Nephron (organoid): ENCODE measurements at regions not wholly inside any gene's neighbourhood (a gene's known extent, or its start where the extent isn't known, plus 50 kb on each side); places are given as distances from the start of the nearest gene placed in this dataset.

Experiments
- H3K27ac Mint-ChIP-seq, 3 experiments: 2 replicates each; pipeline ENCODE4 v1.8.0; 2020; ENCODE audit warnings: mixed read lengths in 3 of 3, mild to moderate bottlenecking in 2 of 3, moderate library complexity in 1 of 3
- H3K27me3 Mint-ChIP-seq: 2 replicates; pipeline ENCODE4 v1.8.0; 2021; ENCODE audit warnings: low read depth, mild to moderate bottlenecking, moderate library complexity, mixed read lengths
- H3K36me3 Mint-ChIP-seq: 2 replicates; pipeline ENCODE4 v1.8.0; 2020; ENCODE audit warnings: low read depth, mixed read lengths
- H3K4me1 Mint-ChIP-seq: 2 replicates; pipeline ENCODE4 v1.8.0; 2020; ENCODE audit warnings: mixed read lengths
- H3K4me3 Mint-ChIP-seq, 3 experiments: 2 replicates each; pipeline ENCODE4 v1.8.0; 2020; ENCODE audit warnings: mild to moderate bottlenecking in 3 of 3, mixed read lengths in 3 of 3, moderate library complexity in 2 of 3
- H3K9me3 Mint-ChIP-seq: 2 replicates; pipeline ENCODE4 v1.8.0; 2020; ENCODE audit warnings: mixed read lengths
- TF ChIP-seq, protein P1 (sequence below), 3 experiments: fragments of 200-600 bp; sonication (generic); IDR thresholded peaks; one replicate each; pipeline ENCODE4 v1.5.0; 2021; ENCODE audit warnings: antibody characterized with exemption in 3 of 3; ENCODE audit not compliant: unreplicated experiment in 3 of 3

DNA sequence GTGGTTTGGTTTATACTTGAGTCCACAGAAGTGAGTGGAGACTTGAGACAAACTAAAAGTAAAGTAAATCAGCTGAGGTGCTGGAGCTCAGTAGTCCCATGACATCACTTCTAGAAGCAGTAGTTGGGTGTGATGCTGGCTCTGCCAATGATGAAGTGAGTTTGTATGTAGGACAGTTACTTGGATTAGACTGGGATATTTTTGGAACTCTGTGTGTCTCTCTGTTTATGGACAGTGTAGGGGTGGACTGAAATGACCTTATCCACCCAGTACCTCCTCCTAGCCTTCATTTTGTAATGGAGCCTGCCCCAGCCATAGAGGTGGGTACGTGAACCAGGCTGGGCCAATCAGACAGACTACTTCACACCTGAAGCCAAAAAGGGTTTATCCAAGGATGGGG is 52.2 kb downstream of the POLR1D start:
- Mint-ChIP-seq H3K27me3 (no peaks in the 10 kb centered on the region), H3K4me3 (no peak overlapping the region), H3K9me3 (no peaks in the 10 kb centered on the region), H3K36me3 (no peaks in the 10 kb centered on the region), H3K27ac (no peak overlapping the region), H3K4me1 (no peaks in the 10 kb centered on the region)
- TF ChIP-seq, protein P1, sequence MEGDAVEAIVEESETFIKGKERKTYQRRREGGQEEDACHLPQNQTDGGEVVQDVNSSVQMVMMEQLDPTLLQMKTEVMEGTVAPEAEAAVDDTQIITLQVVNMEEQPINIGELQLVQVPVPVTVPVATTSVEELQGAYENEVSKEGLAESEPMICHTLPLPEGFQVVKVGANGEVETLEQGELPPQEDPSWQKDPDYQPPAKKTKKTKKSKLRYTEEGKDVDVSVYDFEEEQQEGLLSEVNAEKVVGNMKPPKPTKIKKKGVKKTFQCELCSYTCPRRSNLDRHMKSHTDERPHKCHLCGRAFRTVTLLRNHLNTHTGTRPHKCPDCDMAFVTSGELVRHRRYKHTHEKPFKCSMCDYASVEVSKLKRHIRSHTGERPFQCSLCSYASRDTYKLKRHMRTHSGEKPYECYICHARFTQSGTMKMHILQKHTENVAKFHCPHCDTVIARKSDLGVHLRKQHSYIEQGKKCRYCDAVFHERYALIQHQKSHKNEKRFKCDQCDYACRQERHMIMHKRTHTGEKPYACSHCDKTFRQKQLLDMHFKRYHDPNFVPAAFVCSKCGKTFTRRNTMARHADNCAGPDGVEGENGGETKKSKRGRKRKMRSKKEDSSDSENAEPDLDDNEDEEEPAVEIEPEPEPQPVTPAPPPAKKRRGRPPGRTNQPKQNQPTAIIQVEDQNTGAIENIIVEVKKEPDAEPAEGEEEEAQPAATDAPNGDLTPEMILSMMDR (IDR thresholded peaks at IDR 0.05; ENCODE audit: unreplicated experiment in 3 of 3) = no peak

DNA sequence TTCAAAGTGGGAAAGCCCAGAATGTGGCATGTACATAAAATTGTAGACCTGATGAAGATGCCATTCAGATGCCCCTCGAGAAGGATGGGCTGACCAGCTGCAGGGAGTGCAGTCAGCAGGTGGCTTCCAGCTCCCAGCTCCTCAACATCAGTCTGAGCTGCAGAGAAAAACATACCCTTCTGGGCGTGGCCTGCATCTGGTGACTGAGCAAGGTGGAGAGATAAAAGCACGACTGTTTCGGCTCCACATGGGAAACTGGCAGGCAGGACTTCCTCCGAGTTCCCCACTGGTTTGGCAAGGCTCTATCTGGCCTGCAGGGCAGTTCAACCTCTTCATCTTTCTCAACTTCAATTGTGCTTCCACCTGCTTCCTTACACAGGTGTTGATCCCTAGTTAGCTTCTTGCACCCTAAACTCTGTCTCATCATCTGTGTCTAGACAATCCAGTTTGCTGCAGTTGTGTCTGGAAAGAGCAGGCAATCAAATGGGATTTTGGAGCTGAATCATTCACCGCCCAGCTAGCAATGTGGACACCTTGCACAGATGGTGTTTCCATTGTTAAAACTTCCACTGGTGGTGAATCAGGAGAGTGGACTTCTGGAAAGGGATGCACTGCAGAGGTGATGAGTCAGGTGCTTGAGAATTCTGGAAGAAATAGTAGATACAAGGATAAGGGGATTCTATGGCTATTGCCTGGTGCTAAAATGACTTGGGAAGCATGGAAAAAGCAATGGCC is 56.8 kb downstream of the POLR1D start:
- H3K4me1 Mint-ChIP-seq = no peaks in the 10 kb centered on the region
- H3K27me3 Mint-ChIP-seq = peaks cover 4% of the 10 kb centered on the region
- H3K27ac Mint-ChIP-seq = no peak overlapping the region
- no peak overlapping the region for H3K4me3 Mint-ChIP-seq
- TF ChIP-seq, protein P1 (IDR thresholded peaks at IDR 0.05; ENCODE audit: unreplicated experiment in 3 of 3) = no peak
- H3K36me3 Mint-ChIP-seq = no peaks in the 10 kb centered on the region
- peaks cover 2% of the 10 kb centered on the region for H3K9me3 Mint-ChIP-seq

DNA sequence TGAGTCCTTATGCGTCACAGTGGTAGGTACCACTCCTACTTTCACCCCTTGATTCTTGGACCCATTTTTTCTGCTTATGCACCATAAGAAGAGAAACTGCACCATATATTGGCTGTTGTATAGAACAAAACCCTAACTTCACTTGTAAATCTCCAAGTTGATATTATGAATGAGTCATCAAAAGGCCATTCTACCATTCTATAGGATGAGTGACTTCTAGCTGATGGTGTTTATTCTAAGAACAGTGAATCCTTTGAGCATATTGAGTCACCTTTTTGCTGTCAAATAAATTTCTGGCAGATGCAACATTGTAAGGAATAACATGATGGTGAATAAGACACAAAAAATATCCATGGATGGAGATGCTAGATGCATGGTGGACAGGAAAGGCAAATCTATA is 57.7 kb downstream of the POLR1D start:
- H3K27ac Mint-ChIP-seq = no peak overlapping the region
- H3K36me3 Mint-ChIP-seq = no peaks in the 10 kb centered on the region
- no peaks in the 10 kb centered on the region for H3K4me1 Mint-ChIP-seq
- H3K4me3 Mint-ChIP-seq = no peak overlapping the region
- TF ChIP-seq, protein P1 (IDR thresholded peaks at IDR 0.05; ENCODE audit: unreplicated experiment in 3 of 3) = no peak
- peaks cover 4% of the 10 kb centered on the region for H3K27me3 Mint-ChIP-seq
- peaks cover 4% of the 10 kb centered on the region for H3K9me3 Mint-ChIP-seq

DNA sequence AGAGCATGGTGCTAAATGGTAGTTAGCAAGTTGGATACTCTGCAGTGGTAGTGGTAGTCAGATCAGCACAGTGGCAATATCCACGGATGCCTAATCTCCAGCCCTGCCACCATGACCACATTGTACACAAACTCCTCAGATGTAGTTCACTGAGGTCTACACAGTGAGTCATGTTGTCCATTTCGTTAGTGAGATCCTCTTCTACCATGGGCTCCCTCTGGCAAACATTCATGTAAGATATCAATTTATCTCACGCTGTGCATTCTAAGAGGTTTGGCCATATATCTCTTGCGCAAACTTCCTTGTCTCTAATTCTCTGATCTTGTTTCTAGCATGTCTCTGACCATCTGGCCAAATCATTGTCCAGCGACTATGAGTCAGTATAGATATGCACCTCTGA is 58.2 kb downstream of the POLR1D start:
- TF ChIP-seq, protein P1 (IDR thresholded peaks at IDR 0.05; ENCODE audit: unreplicated experiment in 3 of 3) = no peak
- H3K27ac Mint-ChIP-seq = no peak overlapping the region
- H3K36me3 Mint-ChIP-seq = no peaks in the 10 kb centered on the region
- H3K4me1 Mint-ChIP-seq = no peaks in the 10 kb centered on the region
- peaks cover 4% of the 10 kb centered on the region for H3K9me3 Mint-ChIP-seq
- H3K27me3 Mint-ChIP-seq = peaks cover 4% of the 10 kb centered on the region
- H3K4me3 Mint-ChIP-seq = no peak overlapping the region

DNA sequence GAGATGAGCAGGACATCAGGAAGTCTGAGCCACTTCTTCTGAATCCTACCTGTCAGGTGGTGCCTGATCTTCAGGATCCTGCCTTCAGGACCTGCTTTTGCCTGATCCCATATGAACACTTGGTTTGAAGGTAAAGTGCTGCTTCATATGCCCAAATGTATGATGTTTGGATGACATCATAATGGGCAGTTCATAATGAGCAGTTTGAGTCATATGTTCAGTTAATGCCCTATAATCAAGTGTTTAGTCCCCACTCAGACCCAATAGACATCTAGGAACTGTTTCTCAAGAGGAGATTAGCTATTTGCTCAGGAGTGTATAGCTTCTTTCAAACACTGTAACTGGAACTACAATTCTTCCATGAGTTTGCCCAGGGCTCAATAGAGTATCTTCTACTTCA is 58.8 kb downstream of the POLR1D start:
- Mint-ChIP-seq H3K9me3 (peaks cover 4% of the 10 kb centered on the region), H3K4me3 (no peak overlapping the region), H3K4me1 (no peaks in the 10 kb centered on the region), H3K27ac (no peak overlapping the region), H3K36me3 (no peaks in the 10 kb centered on the region), H3K27me3 (peaks cover 4% of the 10 kb centered on the region)
- TF ChIP-seq, protein P1 (IDR thresholded peaks at IDR 0.05; ENCODE audit: unreplicated experiment in 3 of 3) = no peak

DNA sequence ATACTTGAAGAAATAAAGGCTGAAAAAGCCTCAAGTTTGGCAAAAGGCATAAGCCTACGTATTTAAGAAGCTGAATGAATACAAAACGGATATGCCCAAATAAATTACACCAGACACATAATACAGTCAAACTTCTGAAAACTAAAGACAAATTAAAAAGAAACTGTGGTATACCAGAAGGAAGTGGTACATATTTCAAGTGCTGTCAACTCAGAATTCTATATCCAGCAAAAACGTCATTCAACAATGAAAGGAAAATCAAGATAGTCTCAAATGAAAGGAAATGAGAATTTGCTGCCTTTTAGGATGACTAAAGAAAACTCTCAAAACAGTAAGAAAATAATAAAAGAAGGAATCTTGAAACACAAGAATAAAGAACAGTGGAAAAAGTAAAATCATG is 69.5 kb downstream of the POLR1D start:
- H3K4me3 Mint-ChIP-seq = no peak overlapping the region
- no peak overlapping the region for H3K27ac Mint-ChIP-seq
- TF ChIP-seq, protein P1 (IDR thresholded peaks at IDR 0.05; ENCODE audit: unreplicated experiment in 3 of 3) = no peak
- peaks cover 31% of the 10 kb centered on the region for H3K9me3 Mint-ChIP-seq
- no peaks in the 10 kb centered on the region for H3K27me3 Mint-ChIP-seq
- H3K36me3 Mint-ChIP-seq = no peaks in the 10 kb centered on the region
- H3K4me1 Mint-ChIP-seq = no peaks in the 10 kb centered on the region
